NCI-H526 treated with DMSO at 0.1 percent for 48 hours (cell line): ENCODE measurements at regions not wholly inside any gene's neighbourhood (a gene's known extent, or its start where the extent isn't known, plus 50 kb on each side); places are given as distances from the start of the nearest gene placed in this dataset.
"Not testable (repeated sequence)": the region's sequence is repeated elsewhere in the genome, so short reads cannot be mapped to it uniquely, and the experiment has no call there.

Source experiments
- DNase-seq: peaks from one replicate; lab custom pipeline; 2025; lab: John Stamatoyannopoulos, UW

DNA sequence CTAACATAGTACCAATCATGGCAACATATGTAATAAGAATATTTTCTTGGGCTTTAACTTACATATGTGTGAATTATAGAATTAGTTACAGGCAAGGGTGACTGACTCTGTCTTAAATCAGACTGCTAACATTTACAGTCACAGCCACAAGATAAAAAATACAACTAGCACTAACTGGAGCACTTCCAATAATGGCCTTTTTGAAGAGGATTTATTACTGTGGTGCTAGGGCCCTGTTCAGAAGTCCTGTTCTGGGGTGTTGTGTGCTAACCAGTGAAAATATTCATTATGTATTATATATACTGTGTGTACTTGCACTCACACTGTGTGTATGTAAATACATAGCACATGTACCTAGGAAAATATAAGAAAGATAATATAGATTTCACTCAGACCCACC is 1611.2 kb downstream of the PCDH18 start:
- no peak for DNase-seq

- no peak for DNase-seq
These were observed 1615.3 kb downstream of the PCDH18 start for GRCh38 chr4:135917011-135917410.

DNA sequence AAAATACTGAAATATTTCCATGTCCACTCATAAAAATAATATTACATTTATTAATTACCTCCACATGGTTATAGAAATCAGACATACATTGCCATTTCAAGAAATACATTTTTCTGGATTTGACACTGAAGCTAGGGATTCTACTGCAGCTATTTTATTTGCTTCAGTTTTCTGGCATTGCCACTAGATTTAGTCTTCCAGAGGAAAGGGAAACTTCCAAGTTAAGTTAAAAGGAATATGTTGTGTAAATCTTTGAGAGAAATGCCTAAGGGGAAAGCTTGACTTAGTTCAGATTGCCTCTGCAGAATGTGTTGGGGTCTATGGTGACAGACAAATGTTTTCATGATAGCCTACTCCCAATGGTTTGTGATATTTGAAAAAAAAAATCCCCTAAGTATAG is 1631.3 kb downstream of the PCDH18 start:
- no peak for DNase-seq

GRCh38 chr4:135864304-135864703 is 1662.7 kb upstream of the PABPC4L start:
- DNase-seq, result not testable (repeated sequence)

DNA sequence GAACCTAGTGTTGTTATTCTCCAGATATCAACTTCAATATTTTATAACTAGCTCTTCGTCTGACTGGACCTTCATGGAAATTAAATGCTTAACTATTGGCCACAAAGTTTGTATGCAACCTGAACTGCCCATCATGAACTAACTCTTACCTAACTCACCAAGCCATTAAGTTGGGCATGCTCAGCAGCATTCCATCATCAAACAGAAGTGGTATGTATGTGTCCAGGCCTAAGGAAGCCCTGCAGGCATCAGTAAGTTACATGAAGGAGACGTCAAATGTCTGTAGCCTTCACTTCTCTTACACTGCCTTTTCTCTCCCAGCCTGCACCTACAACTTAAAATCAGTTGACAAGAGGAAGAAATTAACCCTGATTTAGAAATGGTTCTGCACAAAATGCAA is 1639.2 kb upstream of the PABPC4L start:
- no peak for DNase-seq

- DNase-seq, result no peak
These were observed 1638.1 kb upstream of the PABPC4L start for GRCh38 chr4:135839712-135840111.

- no peak for DNase-seq
These were observed 1637.3 kb upstream of the PABPC4L start for GRCh38 chr4:135838889-135839288.

- no peak for DNase-seq
These were observed 1632.9 kb upstream of the PABPC4L start for GRCh38 chr4:135834471-135834870.

DNA sequence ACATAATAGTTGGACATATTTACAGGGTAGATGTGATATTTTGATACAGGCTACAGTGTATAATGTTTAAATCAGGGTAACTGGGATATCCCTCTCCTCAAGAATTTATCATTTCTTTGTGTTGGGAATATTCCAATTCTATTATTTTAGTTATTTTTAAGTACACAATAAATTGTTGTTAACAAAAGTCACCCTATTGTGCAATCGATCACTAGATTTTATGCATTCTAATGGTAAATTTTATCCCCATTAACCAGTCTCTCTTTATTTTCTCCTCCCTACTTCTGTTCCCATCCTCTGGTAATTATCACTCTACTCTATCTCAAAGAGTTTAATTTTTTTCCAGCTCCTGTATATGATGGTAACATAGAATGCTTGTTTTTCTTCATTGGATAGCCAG is 1631.9 kb upstream of the PABPC4L start:
- DNase-seq, result no peak

GRCh38 chr4:135824759-135825296 is 1623.2 kb upstream of the PABPC4L start:
- DNase-seq, result no peak

DNA sequence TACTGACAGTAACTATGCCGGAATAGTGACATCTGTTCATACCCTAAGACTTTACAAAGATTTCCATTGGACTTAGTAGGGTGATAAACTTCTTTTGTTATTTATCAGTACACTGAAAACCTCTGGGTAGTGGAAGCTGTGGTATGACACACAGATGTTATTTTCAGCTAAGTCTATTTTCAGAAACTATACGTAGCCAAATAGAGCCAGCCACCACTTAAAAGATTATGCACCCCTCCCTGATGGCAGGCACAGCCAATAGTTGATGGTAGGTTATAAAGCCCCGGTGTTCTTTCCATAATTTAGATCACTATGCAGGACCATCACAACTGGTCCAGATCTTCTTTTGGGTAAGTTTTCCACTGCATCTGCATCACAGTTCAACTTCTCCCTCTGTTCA is 1603.2 kb upstream of the PABPC4L start:
- DNase-seq, result no peak

GRCh38 chr4:135777361-135777760 is 1575.8 kb upstream of the PABPC4L start:
- no peak for DNase-seq

GRCh38 chr4:135775909-135776308 is 1574.3 kb upstream of the PABPC4L start:
- DNase-seq, result no peak

GRCh38 chr4:135770505-135770904 is 1568.9 kb upstream of the PABPC4L start:
- no peak for DNase-seq

GRCh38 chr4:135744928-135745327 is 1543.3 kb upstream of the PABPC4L start:
- DNase-seq, result no peak

- no peak for DNase-seq
These were observed 1540.0 kb upstream of the PABPC4L start for GRCh38 chr4:135741583-135741982.

GRCh38 chr4:135739354-135739753 is 1537.8 kb upstream of the PABPC4L start:
- DNase-seq, result no peak

DNA sequence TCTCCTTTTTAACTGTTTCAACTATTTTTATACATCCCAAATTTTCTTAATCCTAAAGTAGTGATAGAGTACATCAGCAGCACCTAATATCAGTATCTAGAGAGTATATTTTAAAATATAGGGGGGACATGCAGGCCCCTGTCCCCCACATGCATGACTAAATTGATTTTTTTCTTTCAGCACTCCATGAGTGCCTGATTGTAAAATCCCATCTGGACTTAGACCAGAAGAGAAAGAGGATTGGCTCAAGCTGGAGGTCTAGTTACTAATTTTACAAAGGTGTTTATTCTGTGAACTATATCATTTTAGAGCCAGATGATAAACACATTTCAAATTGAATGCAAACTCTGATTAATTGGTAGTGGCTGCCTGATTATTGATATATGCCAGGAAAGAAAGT is 1533.9 kb upstream of the PABPC4L start:
- DNase-seq, result no peak

- DNase-seq, result no peak
These were observed 1530.9 kb upstream of the PABPC4L start for GRCh38 chr4:135732448-135732847.

DNA sequence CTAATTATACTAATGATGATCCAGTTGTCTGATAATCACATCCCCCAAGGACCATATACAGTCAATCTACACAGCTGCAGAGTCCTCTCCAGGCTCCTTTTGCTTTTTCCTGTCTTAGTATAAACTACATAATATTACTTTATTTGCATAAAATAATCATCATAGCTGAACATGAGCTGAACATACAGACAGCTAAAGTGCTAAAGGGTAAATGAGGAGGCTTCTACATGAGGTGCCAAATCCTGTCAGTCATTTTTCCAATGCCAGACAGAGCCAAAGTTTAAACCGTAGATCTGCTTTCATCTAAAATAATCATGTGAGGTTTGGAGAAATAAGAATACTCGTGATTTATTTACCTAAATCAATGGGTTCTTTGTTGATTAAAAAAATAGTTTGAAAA is 1530.1 kb upstream of the PABPC4L start:
- no peak for DNase-seq

DNA sequence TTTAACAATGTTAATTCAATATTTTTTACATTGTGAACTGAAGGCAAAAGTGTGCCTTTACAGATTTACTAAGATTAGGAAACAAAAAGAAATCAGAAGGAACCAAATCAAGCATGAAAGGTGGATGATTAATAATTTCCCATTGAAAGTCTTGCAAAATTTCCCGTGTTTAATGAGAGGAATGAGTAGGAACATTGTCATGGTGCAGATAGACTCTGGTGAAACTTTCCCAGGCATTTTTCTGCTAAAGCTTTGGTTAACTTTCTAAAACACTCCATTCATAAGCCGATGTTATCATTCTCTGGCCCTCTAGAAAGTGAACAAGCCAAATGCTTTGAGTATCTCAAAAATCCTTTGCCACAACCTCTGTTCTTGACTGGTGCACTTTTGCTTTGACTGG is 1522.8 kb upstream of the PABPC4L start:
- no peak for DNase-seq

DNA sequence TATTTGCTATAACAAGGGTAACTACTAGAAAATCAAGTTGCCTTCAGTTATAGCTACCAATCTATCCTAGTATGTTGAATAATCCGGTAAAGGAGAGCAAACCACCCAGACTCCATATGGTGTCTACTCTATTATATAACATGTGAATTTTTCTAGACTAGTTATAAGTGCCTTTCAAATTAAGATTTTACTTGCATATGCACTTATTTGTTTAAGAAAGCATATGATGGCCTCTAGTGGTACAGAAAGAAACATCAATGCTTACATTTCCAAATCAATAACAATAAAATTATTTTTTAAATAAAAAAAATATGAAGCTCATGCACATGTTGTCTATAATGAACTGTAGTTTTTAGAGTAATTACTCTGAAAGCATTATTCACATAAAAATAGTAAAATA is 1516.4 kb upstream of the PABPC4L start:
- DNase-seq, result no peak

DNA sequence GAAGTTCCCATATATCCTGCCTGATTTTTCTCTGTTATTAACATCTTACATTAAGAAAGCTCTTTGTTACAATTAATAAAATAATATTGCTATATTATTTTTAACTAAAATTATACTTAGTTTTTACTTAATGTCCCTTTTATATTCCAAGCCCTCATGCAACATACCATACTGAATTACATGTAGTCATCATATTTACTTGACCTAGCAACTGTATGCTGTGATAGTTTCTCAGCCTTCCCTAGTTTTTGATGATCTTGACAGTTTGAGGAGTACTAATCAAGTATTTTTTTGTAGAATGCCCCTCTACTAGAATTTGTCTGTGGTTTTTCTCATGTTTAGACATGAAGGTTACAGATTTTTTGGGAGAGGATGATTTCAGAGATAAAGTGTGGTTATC is 1503.8 kb upstream of the PABPC4L start:
- no peak for DNase-seq

DNA sequence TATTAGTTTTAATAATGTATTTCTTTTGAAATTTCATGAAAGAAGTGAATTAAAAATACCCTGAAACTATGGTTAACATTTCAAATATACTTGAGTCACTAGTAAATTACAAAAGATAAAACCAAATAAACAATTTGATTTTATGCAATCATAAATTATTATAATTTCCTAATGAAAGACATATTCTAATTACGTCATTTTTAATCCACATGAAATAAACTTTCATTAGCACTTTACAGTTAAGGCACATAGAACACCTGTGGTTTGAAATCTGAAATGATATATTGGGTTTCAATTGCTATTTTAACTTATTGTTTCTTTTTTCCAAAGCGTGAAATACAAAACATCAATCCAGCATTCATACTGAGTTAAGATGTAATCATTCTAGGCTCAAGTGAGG is 1492.5 kb upstream of the PABPC4L start:
- no peak for DNase-seq

DNA sequence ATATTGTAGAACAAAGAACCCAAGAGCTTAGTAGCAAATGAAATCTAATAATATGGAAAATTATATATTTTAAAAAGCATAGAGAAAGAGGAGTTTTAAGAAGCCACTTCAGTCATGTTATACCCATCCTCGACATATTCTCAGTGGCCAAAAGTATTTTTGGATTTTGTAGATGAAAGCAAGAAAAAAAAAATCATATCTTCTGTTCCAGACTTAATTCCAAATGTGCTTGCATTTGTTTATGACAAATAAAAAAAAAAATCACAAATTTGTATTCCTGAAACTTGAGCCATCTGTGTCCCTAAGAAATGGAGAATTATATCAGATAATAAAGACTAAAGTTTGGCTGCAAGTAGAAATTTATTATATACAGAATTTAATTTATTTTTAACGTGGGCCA is 1482.4 kb upstream of the PABPC4L start:
- DNase-seq, result no peak
